NCI-H1694 treated with DMSO at 0.1 percent for 48 hours (cell line): ENCODE measurements at regions not wholly inside any gene's neighbourhood (a gene's known extent, or its start where the extent isn't known, plus 50 kb on each side); places are given as distances from the start of the nearest gene placed in this dataset.

Source experiments
- DNase-seq: peaks from one replicate; lab custom pipeline; 2025; lab: John Stamatoyannopoulos, UW

- DNase-seq = no peak
Observed at GRCh38 chr14:85359505-85359904, 170.4 kb upstream of the FLRT2 start.

GRCh38 chr14:85363358-85363757 is 166.6 kb upstream of the FLRT2 start:
- no peak for DNase-seq

- no peak for DNase-seq
Observed at GRCh38 chr14:85366226-85366625, 163.7 kb upstream of the FLRT2 start.

GRCh38 chr14:85380881-85381280 is 149.1 kb upstream of the FLRT2 start:
- no peak for DNase-seq

GRCh38 chr14:85382341-85382740 is 147.6 kb upstream of the FLRT2 start:
- no peak for DNase-seq

GRCh38 chr14:85387181-85387580 is 142.8 kb upstream of the FLRT2 start:
- DNase-seq = no peak

- no peak for DNase-seq
Observed at GRCh38 chr14:85390236-85390635, 139.7 kb upstream of the FLRT2 start.

- DNase-seq = no peak
Observed at GRCh38 chr14:85391455-85391854, 138.5 kb upstream of the FLRT2 start.

GRCh38 chr14:85391892-85392291 is 138.1 kb upstream of the FLRT2 start:
- DNase-seq = no peak

- no peak for DNase-seq
Observed at GRCh38 chr14:85399186-85399585, 130.8 kb upstream of the FLRT2 start.

- no peak for DNase-seq
Observed at GRCh38 chr14:85400678-85401077, 129.3 kb upstream of the FLRT2 start.

GRCh38 chr14:85401384-85401783 is 128.6 kb upstream of the FLRT2 start:
- DNase-seq = no peak

- no peak for DNase-seq
Observed at GRCh38 chr14:85402569-85403162, 127.3 kb upstream of the FLRT2 start.

GRCh38 chr14:85409481-85410210 is 120.3 kb upstream of the FLRT2 start:
- DNase-seq = no peak

- no peak for DNase-seq
Observed at GRCh38 chr14:85412756-85413155, 117.2 kb upstream of the FLRT2 start.

GRCh38 chr14:85413836-85414526 is 116.0 kb upstream of the FLRT2 start:
- no peak for DNase-seq

- peak; percentile 78 for DNase-seq
Observed at GRCh38 chr14:85415015-85415712, 114.8 kb upstream of the FLRT2 start.

- DNase-seq = no peak
Observed at GRCh38 chr14:85416771-85417170, 113.2 kb upstream of the FLRT2 start.

- no peak for DNase-seq
Observed at GRCh38 chr14:85417396-85417795, 112.5 kb upstream of the FLRT2 start.

- no peak for DNase-seq
Observed at GRCh38 chr14:85418721-85419120, 111.2 kb upstream of the FLRT2 start.

- no peak for DNase-seq
Observed at GRCh38 chr14:85420278-85420677, 109.7 kb upstream of the FLRT2 start.

- no peak for DNase-seq
Observed at GRCh38 chr14:85420707-85421106, 109.2 kb upstream of the FLRT2 start.
